ENCODE measurements at regions not wholly inside any gene's neighbourhood (a gene's known extent, or its start where the extent isn't known, plus 50 kb on each side); places are given as distances from the start of the nearest gene placed in this dataset.
"Not testable (repeated sequence)": the region's sequence is repeated elsewhere in the genome, so short reads cannot be mapped to it uniquely, and the experiment has no call there.

DNA sequence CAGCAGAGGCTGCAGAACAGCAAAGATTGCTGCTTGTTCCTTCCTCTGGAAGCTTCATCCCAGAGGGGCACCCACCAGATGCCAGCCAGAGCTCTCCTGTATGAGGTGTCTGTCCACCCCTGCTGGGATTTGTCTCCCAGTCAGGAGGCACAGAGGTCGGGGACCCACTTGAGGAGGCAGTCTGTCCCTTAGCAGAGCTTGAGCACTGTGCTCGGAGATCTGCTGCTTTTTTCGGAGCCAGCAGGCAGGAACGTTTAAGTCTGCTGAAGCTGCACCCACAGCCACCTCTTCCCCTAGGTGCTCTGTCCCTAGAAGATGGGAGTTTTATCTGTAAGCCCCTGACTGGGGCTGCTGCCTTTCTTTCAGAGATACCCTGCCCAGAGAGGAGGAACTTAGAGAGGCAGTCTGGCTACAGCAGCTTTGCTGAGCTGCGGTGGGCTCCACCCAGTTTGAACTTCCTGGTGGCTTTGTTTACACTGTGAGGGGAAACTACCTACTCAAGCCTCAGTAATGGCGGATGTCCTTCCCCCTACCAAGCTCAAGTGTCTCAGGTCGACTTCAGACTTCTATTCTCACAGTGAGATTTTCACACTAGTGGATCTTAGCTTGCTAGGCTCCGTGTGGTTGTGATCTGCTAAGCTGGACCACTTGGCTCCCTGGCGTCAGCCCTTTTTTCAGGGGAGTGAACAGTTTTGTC, 101.8 kb upstream of the GLRA1 start:
- DNase-seq: not testable (repeated sequence)

DNA sequence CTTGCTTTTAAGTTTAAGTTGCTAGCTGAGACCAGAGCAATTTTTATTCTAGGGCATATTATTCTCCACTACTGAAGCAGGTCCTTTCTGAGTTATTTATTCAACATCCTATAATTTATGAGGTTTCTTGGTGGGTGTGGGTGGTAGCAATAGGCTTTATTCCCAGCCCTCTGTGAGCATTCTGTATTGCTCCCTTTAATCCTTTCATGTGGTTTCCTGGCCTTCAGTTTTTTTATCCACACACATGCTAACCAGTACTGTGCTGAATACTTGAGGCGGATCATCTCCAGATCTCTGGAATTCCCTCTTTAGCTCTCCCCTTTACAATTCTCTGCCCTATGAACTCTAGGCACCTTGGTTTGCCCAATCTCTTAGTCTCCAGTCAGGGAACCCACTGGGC, 91.8 kb upstream of the GLRA1 start:
- DNase-seq: no peak

GRCh38 chr5:152007653-152008335, 83.1 kb upstream of the GLRA1 start:
- DNase-seq: no peak

GRCh38 chr5:152004095-152004494, 79.4 kb upstream of the GLRA1 start:
- no peak for DNase-seq

Measured in NCI-H1092 (cell line).